ENCODE measurements at regions not wholly inside any gene's neighbourhood (a gene's known extent, or its start where the extent isn't known, plus 50 kb on each side); places are given as distances from the start of the nearest gene placed in this dataset.

DNA sequence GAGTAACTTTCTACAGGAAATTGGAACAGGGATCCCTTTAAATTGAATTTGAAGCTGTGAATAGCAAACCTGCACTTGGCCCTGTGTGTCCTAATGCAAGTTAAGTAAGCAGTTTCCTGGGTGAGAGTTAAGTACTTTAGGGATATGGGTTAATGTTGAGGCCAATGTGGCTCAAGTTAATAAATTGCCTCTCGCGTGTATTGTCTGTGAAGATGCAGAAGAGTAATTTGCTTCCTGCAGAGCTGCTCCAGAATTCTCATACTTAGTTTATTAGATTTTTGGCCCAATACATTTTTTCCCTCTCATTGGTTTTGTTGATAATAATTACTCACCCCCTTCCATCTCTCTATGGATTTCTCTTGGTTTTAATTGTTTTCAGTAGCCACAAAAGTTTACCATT lies 86.5 kb downstream of the SLC25A47 start:
- TF ChIP-seq ZBTB12 (CRISPR knock-in tag; IDR thresholded peaks at IDR 0.05) (no peak), CTCF (IDR thresholded peaks at IDR 0.05 in 2 of 3, conservative IDR thresholded peaks at IDR 0.05 in 1 of 3; ENCODE audit: insufficient read depth in 2 of 3, low read depth in 1 of 3, low read length in 3 of 3) (no peak), KDM1A (IDR thresholded peaks at IDR 0.05) (no peak), BRD9 (IDR thresholded peaks at IDR 0.05; ENCODE audit: low read depth, partially characterized antibody) (no peak)
